CD4-positive, alpha-beta T cell treated with Interleukin-17A for 1 hour (primary cell): ENCODE measurements at regions not wholly inside any gene's neighbourhood (a gene's known extent, or its start where the extent isn't known, plus 50 kb on each side); places are given as distances from the start of the nearest gene placed in this dataset.
"Not testable (repeated sequence)": the region's sequence is repeated elsewhere in the genome, so short reads cannot be mapped to it uniquely, and the experiment has no call there.

Experiments
- DNase-seq: peaks from one replicate; pipeline ENCODE4 v3.0.0-alpha.2; 2020

DNA sequence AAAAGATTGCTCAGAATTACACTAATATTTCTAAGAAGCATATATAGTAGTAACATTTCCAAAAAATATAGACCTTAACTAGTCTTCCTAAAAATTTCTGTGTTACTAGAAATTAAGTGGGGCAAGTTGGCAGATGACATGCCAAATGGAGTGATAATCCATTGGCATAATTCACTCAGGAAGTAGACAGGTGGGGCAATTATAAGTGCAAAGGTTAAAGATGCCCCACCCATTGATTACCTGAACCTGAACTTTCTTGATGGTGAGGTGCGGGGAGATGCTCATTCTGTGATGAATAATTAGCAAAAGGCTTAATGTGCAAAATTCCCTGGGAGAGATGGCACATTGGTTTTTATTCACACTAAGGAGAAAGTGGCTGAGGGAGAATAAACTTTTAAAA, 145.8 kb upstream of the RASGEF1B start:
- no peak for DNase-seq

DNA sequence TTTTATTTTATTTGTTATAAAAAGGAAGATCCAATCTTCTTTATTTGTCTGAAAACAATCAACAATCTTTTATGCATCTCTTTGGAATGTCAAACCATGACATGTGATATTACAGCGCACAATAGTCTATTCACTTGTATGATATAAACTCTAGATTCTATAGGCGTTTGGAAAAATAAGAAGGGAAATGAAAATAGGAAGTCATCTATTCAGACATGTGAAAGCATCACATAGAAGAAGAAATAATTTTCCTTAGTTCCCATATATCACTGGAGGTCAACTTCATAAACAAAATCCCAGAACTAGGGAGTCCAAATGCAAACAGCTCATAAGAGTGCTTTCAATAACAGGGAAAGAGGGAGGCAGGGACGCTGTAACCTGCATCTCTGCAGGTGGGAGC, 139.5 kb upstream of the RASGEF1B start:
- DNase-seq, result no peak

DNA sequence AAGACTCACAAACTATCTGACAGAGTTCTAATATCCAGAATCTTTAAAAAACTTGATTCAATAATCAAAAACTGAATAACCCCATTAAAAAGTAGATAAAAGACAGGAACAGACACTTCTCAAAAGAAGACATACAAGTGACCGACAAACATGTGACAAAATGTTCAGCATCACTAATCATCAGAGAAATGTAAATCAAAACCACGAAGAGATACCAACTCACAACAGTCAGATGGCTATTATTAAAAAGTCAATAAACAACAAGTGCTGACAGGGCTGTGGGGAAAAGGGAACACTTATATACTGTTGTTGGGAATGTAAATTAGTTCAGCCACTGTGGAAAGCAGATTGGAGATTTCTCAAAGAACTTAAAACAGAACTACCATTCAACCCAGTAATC, 138.1 kb upstream of the RASGEF1B start:
- DNase-seq, result no peak

DNA sequence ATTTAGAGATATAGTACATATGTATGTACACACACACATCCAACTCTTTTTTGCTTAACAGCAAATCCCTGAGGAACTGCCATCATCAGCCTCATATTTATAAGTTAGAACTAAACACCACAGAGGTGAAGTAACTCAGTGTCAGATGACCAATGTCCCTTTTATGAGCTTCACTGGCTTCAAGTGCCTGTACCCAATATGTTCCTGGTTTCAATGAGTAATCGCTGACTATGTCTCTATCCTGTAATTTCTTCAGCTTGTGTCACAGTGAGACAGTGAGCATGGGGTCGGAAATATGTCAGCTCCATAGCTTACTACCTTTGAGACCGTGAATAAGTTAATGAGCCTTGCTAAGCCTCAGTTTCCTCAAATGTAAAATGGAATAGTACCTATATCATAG, 136.2 kb upstream of the RASGEF1B start:
- no peak for DNase-seq

DNA sequence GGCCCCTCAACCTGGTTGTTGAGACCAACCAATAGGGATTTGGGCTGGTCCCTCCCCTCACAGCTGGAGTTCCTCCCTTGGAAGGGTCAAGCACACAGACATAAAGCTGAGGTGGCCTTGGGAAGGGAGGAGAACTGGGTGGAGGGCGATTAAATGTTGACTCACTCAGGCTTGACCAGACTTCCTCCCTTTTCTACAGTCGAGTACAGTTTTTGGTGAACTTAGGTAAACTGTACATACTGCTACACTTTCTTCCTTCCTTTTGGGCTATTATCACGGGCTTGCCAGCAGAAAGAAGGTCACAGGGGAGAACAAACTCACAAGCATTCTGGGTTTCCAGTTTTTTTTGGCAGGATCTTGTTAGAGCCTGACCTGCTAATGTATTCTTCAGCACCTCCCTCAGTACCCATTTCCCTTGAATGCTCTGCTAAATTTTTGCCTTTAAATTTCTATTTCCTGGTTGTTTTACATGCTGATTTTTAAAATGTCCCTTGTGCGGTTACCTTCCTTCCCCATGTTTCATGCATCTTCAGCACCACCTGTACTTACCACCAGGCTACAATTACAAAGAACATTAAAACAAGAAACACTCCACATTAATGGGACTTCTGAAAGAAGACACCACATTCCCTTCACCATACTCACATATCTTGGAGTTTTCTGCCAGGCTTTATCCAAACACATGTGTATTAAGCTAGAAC, 135.2 kb upstream of the RASGEF1B start:
- no peak for DNase-seq

GRCh38 chr4:81606166-81606565, 134.5 kb upstream of the RASGEF1B start:
- no peak for DNase-seq

DNA sequence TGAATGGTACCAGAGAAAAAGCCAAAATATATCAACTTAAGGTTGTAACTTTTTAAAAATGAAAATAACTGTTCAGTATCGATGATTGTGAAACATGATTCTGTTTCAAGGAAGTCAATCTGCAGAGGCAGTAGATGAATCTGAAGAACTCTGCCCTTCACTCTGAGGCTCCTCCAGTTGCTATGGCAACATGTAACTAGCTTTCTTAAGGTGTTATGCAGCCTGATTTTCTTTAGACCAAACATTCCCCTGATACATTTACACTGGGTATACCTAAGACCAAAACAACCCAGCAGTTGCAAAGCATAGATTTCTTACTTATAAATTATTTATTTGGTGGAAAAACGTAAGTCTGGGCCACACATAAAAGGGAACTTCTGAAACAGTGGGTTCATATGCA, 133.6 kb upstream of the RASGEF1B start:
- no peak for DNase-seq

- DNase-seq, result no peak
These were observed 133.0 kb upstream of the RASGEF1B start for GRCh38 chr4:81604683-81605218.

GRCh38 chr4:81602854-81603253, 131.1 kb upstream of the RASGEF1B start:
- no peak for DNase-seq

DNA sequence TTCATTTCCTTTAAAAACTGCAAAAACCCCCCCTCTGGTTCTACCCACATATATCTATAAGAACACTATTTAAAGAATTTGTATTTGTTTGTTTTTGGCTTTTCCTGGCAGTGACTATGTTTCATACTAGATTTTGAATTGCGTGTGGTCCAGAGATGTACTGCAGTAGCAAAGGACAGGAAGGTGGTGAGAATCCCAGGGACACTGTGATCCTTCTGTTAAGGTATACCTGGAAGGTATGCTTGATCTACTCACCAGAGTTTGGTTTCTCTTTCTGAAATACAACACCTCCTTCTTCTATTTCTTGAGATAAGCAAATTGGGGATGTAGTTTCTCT, 129.6 kb upstream of the RASGEF1B start:
- no peak for DNase-seq

- DNase-seq, result no peak
These were observed 129.0 kb upstream of the RASGEF1B start for GRCh38 chr4:81600520-81601357.

DNA sequence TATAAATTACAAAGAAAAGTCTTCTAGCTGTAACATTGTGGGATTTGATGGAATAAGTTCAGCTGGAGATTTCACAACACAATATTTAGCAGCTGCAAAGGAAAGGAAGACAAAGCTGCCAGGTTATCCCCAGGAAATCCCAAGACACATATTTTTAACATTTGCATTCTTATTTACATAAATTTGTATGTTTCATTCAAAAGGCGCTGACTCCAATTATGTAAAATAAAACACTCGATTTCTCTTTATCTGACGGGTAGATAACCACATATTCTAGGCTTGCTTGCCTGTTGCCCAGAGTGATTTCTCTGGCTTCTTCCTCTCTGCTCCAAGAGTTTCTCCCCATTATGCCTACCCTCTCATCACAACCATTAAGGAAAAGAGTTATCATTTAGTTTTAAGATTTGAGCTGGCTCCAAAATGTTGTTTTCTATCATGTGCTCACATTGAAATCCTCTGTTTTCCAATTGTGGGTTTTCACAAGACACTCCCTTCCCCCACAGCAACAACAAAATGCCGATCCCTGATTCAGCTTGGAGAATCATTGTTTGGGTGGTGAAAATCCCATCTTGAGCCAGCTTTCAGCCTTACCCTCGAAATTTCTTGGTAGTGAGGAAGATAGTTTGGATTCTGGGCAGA, 128.2 kb upstream of the RASGEF1B start:
- DNase-seq, result no peak

GRCh38 chr4:81595798-81596610, 124.3 kb upstream of the RASGEF1B start:
- no peak for DNase-seq

- DNase-seq, result no peak
These were observed 123.6 kb upstream of the RASGEF1B start for GRCh38 chr4:81595287-81595686.

- DNase-seq, result no peak
These were observed 122.9 kb upstream of the RASGEF1B start for GRCh38 chr4:81594490-81595159.

DNA sequence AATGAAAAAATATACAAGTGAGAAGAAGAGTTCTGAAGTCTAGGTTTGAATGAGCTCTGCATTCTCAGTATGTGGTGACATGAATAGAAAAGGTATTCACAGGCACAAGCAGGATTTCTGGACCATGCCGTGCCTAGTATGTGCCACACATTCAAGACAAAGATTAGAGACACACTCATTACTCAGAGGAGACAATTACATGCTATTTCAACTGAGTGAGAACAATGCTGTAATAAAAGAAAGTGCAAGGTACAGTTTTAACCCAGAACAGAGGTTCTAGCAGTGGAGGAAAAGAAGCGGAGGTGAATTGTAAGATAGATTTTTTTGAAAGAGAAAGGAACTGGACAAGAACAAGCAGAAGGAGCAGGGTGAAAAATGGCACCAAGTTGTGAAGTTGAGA, 121.0 kb upstream of the RASGEF1B start:
- no peak for DNase-seq

- DNase-seq, result no peak
These were observed 118.9 kb upstream of the RASGEF1B start for GRCh38 chr4:81590596-81590995.

- no peak for DNase-seq
These were observed 117.6 kb upstream of the RASGEF1B start for GRCh38 chr4:81589262-81589661.

- DNase-seq, result no peak
These were observed 115.0 kb upstream of the RASGEF1B start for GRCh38 chr4:81586706-81587105.

- not testable (repeated sequence) for DNase-seq
These were observed 109.3 kb upstream of the RASGEF1B start for GRCh38 chr4:81580994-81581374.

- no peak for DNase-seq
These were observed 108.8 kb upstream of the RASGEF1B start for GRCh38 chr4:81580346-81580993.

DNA sequence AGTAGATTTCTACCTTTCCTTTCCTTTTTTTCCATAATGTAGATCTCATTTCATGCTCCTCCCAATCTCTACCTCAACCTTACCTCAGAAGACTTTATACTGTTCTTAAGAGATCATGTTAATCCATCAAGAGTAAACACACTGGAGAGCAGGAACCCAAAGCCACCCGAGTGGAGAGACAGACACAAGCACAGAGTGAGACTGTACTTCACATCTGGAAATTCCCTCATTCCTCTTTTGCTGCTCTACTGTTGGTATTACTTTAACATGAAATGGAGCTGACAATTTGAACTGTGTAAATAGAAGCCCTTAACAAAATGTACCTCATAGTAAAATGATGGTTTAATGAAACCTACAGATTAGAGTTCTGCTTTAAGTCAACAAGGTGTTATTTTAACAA, 105.7 kb upstream of the RASGEF1B start:
- no peak for DNase-seq
